ENCODE measurements at regions not wholly inside any gene's neighbourhood (a gene's known extent, or its start where the extent isn't known, plus 50 kb on each side); places are given as distances from the start of the nearest gene placed in this dataset.

- no peak for TF ChIP-seq CTCF (CRISPR knock-in tag; IDR thresholded peaks at IDR 0.05)
- no peak for TF ChIP-seq ZNF766 (CRISPR knock-in tag; IDR thresholded peaks at IDR 0.05; ENCODE audit: borderline replicate concordance)
- TF ChIP-seq HBP1 (CRISPR knock-in tag; IDR thresholded peaks at IDR 0.05; ENCODE audit: low read depth): no peak
- no peak for TF ChIP-seq POLR2A (IDR thresholded peaks at IDR 0.05; ENCODE audit: insufficient read depth in 1 of 2, low read depth in 2 of 2, low read length in 2 of 2)
- TF ChIP-seq RBAK (CRISPR knock-in tag; IDR thresholded peaks at IDR 0.05): no peak
- TF ChIP-seq ZBTB26 (CRISPR knock-in tag; IDR thresholded peaks at IDR 0.05; ENCODE audit: borderline replicate concordance): no peak
- TF ChIP-seq ZFP1 (CRISPR knock-in tag; IDR thresholded peaks at IDR 0.05): no peak
- no peak for TF ChIP-seq HNRNPH1 (optimal IDR thresholded peaks at IDR 0.05; ENCODE audit: low read depth, low read length)
- no peak for TF ChIP-seq POLR2AphosphoS5 (IDR thresholded peaks at IDR 0.05; ENCODE audit: low read depth, low read length)
- no peak for TF ChIP-seq MXI1 (IDR thresholded peaks at IDR 0.05; ENCODE audit: borderline replicate concordance, low read depth, low read length)
- TF ChIP-seq, protein P1, sequence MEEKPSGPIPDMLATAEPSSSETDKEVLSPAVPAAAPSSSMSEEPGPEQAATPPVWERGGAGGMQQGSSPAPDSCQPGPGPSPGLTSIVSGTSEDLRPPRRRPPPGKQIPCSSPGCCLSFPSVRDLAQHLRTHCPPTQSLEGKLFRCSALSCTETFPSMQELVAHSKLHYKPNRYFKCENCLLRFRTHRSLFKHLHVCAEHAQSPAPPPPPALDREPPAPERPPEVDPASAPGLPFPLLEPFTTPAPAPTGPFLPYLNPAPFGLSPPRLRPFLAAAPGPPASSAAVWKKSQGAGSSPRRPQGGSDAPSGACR (CRISPR knock-in tag; IDR thresholded peaks at IDR 0.05): no peak
- TF ChIP-seq SETDB1 (CRISPR knock-in tag; IDR thresholded peaks at IDR 0.05; ENCODE audit: borderline replicate concordance): no peak
Measured at GRCh38 chr14:106522990-106523389, 996.6 kb downstream of the TMEM121 start.

Measured in HepG2 (cell line).